ENCODE measurements at regions not wholly inside any gene's neighbourhood (a gene's known extent, or its start where the extent isn't known, plus 50 kb on each side); places are given as distances from the start of the nearest gene placed in this dataset.
"Not testable (repeated sequence)": the region's sequence is repeated elsewhere in the genome, so short reads cannot be mapped to it uniquely, and the experiment has no call there.

- peak; percentile 91 for DNase-seq (ENCODE audit: low read depth)
Measured at GRCh38 chr12:42716491-42716891, 126.9 kb upstream of the PRICKLE1 start.

- DNase-seq (ENCODE audit: low read depth): not testable (repeated sequence)
Measured at GRCh38 chr12:42713566-42713965, 124.0 kb upstream of the PRICKLE1 start.

GRCh38 chr12:42708374-42708773 is 118.8 kb upstream of the PRICKLE1 start:
- not testable (repeated sequence) for DNase-seq (ENCODE audit: low read depth)

- DNase-seq (ENCODE audit: low read depth): no peak
Measured at GRCh38 chr12:42707312-42708226, 118.0 kb upstream of the PRICKLE1 start.

GRCh38 chr12:42706321-42706720 is 116.8 kb upstream of the PRICKLE1 start:
- DNase-seq (ENCODE audit: low read depth): no peak

- peak; percentile 95 for DNase-seq (ENCODE audit: low read depth)
Measured at GRCh38 chr12:42705863-42706262, 116.3 kb upstream of the PRICKLE1 start.

- DNase-seq (ENCODE audit: low read depth): no peak
Measured at GRCh38 chr12:42704810-42705401, 115.4 kb upstream of the PRICKLE1 start.

- no peak for DNase-seq (ENCODE audit: low read depth)
Measured at GRCh38 chr12:42704340-42704739, 114.8 kb upstream of the PRICKLE1 start.

- no peak for DNase-seq (ENCODE audit: low read depth)
Measured at GRCh38 chr12:42701084-42701483, 111.5 kb upstream of the PRICKLE1 start.

- peak; percentile 95 for DNase-seq (ENCODE audit: low read depth)
Measured at GRCh38 chr12:42698213-42698612, 108.7 kb upstream of the PRICKLE1 start.

- DNase-seq (ENCODE audit: low read depth): peak; percentile 94
Measured at GRCh38 chr12:42696406-42697149, 107.0 kb upstream of the PRICKLE1 start.

- DNase-seq (ENCODE audit: low read depth): no peak
Measured at GRCh38 chr12:42695490-42695995, 106.0 kb upstream of the PRICKLE1 start.

GRCh38 chr12:42692749-42693148 is 103.2 kb upstream of the PRICKLE1 start:
- DNase-seq (ENCODE audit: low read depth): no peak

- peak; percentile 30 for DNase-seq (ENCODE audit: low read depth)
Measured at GRCh38 chr12:42691991-42692557, 102.5 kb upstream of the PRICKLE1 start.

- DNase-seq (ENCODE audit: low read depth): no peak
Measured at GRCh38 chr12:42690264-42690663, 100.7 kb upstream of the PRICKLE1 start.

- no peak for DNase-seq (ENCODE audit: low read depth)
Measured at GRCh38 chr12:42689699-42690098, 100.2 kb upstream of the PRICKLE1 start.

GRCh38 chr12:42686514-42687172 is 97.1 kb upstream of the PRICKLE1 start:
- peak; percentile 35 for DNase-seq (ENCODE audit: low read depth)

- no peak for DNase-seq (ENCODE audit: low read depth)
Measured at GRCh38 chr12:42684802-42685071, 95.2 kb upstream of the PRICKLE1 start.

GRCh38 chr12:42683933-42684801 is 94.6 kb upstream of the PRICKLE1 start:
- peak; percentile 57 for DNase-seq (ENCODE audit: low read depth)

- DNase-seq (ENCODE audit: low read depth): no peak
Measured at GRCh38 chr12:42683266-42683665, 93.7 kb upstream of the PRICKLE1 start.

GRCh38 chr12:42679466-42679865 is 89.9 kb upstream of the PRICKLE1 start:
- no peak for DNase-seq (ENCODE audit: low read depth)
